HS-27A (cell line): ENCODE measurements at regions not wholly inside any gene's neighbourhood (a gene's known extent, or its start where the extent isn't known, plus 50 kb on each side); places are given as distances from the start of the nearest gene placed in this dataset.
A peak's percentile ranks its signal among the peaks of the same experiment; 100 is the strongest.

Source experiments
- DNase-seq: peaks from one replicate; pipeline ENCODE4 v3.0.0-alpha.2; 2012; ENCODE audit warnings: low read depth, missing footprints

GRCh38 chr22:27116312-27117086, 459.1 kb downstream of the MIAT start:
- no peak for DNase-seq

DNA sequence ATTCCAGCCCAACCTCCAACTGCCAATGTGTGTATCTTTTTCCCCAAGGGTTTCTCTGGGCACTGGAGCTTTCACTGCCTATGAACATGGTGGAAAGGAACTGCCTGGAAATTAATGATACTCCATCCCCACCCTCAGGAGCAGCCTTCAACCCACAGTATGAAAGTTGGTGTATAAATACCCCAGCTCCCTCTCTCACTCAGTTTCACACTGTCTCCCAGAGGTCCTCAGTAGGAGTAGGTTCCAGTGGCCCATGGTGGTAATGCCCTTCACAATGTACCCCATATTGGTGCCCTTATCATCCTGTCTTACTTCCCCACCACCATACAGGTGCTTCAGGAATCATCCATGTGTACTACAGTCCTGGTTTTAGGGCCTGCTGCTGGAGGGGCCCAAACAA, 462.6 kb downstream of the MIAT start:
- DNase-seq: no peak

DNA sequence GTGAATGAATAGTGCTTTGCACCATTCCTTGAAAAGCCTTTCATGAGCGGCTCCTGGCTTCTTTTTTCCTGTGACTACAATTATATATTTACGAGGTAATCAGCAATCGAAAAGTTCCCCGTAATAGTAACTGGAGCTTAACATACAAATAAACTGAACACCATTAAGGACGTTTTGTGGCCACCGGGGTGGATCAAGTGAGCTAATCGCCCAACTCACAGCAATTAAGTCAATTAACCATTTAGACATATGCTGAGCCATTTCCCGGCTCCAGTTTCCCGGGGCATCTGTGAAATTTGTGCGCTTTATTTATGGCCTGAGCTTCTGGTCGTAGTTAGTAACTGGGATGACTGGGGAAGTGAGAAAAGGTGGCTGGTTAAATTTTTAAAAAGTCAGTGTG, 465.2 kb downstream of the MIAT start:
- no peak for DNase-seq

DNA sequence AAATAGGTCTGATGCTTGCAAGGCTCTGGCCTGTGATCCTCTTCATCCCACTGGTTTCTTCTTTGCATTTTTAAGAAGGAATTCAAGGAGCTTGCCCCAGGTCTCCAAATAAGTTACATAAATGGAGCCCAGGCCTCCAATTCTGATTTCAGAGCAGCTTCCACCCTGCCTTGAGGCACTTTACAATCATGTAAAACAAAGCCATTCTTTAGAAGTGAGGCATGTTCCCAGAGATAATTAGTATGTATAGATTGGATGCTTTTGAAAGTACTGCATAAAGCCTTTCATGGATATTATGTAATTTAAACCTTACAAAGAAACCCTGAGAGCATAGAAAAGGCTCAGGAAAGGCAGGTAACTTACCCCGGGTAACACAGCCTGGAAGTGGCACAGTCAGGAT, 466.5 kb downstream of the MIAT start:
- DNase-seq: no peak

DNA sequence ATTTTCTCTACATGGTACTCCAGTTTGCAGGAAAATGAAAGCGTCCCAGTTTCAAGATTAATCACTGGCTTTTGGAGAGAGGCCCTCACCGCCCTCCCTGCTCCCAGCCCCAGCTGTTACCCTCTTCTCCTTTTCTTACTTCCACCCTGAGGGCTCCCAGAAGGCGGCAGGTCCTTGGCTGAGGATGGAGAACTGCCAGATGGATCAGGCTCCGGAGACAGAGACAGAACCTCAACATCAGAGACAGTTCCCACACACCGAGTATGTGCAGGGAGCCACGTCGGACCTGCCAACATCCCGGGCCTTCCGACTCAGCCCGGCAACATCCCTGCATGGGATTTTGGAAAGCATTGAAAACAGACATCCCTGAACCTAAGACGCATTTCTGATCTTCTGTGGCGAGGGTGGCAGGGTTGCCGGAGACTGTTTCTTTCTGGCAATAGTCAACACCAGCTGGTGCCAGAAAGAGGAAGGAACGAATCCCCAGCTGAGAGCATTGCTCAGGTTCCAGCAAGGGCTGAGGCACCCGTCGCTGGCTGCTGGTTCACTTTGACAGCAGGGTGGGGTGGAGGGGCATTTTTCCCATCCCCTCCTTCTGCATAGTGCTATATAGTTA, 467.1 kb downstream of the MIAT start:
- no peak for DNase-seq

DNA sequence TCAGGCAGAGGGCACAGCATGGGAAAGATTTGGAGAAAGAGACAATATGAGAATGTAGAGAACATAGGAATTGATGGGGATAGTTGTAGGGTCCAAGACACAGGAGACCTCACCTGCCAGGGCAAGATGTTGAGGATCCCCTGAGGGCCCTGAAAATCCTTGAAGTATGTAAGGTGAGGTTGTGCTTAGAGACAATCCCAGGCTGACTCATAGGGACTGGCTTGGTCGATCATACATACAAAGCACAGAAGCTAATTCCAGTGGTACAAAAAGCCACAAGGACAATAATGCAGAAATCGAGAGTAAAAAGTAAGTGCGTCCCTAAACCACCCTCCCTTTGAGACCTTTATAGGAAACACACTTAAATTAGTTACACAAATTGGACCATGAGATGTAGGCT, 468.2 kb downstream of the MIAT start:
- no peak for DNase-seq

- no peak for DNase-seq
These were observed 470.5 kb downstream of the MIAT start for GRCh38 chr22:27127911-27128310.

DNA sequence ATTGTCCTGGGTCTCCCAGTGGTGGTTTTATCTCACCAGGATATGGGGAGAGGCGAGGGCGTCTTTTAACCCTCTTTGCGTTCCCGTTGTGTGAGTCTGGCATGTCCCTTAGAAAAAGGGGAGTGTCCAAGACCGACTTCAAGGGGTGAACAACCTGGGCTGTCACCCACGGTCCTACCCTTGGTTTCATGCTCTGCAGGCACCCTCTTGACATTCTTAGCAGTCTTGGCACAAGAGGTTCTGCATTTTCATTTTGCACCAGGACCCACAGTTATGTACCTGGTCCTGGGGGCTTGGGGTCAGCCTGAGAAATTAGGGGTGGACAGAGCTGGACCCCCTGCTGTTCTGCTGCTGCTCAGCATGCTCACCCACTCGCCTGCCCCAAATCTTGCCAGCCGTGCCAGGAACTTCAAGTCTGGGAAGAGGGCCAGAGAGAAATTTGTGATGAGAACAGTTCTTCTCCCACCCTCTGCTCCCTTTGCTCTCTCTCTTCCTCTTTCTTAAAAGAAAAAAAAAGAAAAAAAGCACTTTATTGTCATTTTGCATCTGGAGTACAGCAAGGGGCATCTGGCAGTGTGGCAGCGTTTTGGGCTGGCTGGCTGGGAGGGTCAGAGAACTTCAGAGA, 471.2 kb downstream of the MIAT start:
- no peak for DNase-seq

DNA sequence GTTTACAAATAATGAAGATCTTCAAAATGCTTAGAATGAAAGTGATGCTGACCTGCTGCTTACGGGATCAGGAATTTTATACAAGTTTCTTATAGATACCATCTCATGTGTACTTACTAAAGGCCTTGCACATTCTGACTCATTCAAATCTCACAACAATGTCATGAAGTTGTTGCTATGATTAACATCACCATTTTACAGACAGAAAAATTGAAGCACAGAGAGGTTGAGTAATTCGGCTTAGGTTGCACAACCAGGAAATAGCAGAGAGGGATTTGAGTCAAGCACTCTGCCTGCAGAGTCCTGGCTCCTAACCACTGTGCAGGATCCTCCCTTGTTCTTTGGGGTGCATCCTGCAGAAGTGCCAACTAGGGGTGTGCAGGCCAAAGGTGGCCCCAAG, 471.9 kb downstream of the MIAT start:
- no peak for DNase-seq

DNA sequence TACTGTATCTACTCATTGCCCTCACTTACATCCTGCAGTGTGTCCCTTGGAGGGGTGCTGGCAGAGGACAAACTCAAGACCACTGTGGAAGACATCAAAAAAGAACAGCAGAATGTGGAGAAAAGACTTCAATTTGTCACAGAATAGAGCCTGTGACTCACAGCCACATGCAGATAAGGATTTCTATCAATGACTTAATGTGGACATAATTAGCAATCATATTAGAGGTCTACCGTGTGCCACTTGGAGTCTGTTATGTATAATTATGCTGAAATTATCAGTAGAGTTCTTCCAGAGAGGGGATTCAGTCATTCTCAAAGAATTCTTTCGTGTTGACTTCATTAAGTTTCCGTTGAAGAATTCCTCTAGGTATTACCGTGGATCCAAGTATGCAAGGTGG, 473.5 kb downstream of the MIAT start:
- DNase-seq: no peak

DNA sequence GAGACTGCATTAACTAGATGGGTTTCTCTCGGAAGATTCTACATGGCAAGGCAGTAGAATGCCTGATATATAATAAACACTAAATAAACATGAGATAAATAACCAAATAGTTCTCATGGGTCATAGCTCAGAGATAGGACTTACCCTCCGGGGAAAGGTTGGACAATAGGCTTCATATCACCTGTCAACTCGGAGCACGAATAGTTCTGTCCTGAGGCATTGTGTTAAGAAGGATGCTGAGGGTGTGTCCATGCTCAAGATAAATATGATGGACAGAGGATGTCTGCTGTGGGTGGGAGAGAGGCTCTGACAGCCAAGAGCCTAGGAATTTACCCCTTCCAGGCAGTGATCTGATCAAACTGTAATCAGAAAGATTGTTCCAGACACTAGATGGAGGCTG, 474.0 kb downstream of the MIAT start:
- DNase-seq: no peak

GRCh38 chr22:27132400-27132799, 475.0 kb downstream of the MIAT start:
- no peak for DNase-seq

DNA sequence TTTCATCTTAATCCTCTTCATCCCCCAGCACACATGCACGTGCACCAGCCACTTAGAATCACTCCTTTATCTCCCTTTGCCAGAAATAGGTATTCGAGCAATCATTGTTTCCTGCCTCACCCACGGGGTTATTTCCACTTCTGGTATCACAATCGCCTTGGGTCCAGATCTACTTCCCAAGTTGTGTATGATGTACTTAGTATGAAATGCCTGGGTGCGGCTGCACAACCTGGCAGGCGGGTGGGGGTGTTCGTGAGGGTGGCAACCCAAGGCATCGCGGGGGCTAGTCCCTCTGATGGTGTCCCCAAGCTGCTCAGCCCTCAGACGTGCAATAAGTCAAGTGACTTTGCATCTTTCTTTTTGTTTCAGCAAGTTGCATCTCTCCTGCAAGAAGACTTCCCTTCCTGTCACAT, 475.6 kb downstream of the MIAT start:
- DNase-seq: no peak

- no peak for DNase-seq
These were observed 476.4 kb downstream of the MIAT start for GRCh38 chr22:27133681-27134314.

- DNase-seq: peak; percentile 91
These were observed 476.9 kb downstream of the MIAT start for GRCh38 chr22:27134315-27134701.

DNA sequence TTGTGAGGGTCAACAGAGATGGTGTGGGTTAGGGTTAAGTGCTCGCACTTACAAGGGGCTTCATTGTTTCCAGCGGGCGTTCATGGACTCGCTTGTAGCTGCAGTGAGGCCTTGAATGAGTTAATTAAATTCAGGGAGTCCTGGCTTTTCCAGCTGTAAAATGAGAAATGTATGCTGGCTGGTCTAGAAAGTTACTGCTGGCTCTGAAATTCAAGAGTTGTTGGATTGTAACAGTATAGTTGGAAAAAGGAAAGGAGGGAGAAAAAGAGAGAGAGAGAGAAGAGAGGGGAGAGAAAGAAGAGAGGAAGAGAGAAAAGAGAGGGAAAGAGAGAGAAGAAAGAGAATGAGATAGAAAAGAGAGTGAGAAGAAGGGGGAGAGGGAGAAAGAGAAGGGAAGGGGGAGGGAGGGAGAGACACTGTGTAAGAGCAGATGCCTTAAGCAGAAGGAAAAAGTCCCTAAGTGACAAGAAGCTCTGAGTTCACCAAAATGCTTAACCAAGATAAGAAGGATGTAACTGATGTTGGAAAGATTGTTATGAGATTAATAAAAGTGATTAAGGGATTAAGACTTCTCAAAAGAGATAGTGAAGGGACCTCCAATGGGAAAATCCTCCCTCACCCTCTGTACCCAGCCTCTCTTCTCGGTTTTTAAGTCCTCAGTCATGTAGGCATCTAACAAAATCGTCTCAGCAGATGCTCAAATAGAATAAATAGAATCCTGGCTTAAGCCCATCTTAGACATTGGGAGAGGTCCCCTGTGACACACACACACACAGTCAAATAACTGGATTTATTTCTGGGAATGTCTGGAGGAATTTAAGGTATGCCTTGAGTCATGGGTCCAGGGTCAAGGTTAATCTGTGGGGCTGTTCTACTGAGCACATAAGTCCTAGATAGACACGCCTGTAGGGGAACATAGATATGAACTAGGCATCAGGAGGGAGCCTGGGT, 477.9 kb downstream of the MIAT start:
- peak; percentile 95 for DNase-seq

DNA sequence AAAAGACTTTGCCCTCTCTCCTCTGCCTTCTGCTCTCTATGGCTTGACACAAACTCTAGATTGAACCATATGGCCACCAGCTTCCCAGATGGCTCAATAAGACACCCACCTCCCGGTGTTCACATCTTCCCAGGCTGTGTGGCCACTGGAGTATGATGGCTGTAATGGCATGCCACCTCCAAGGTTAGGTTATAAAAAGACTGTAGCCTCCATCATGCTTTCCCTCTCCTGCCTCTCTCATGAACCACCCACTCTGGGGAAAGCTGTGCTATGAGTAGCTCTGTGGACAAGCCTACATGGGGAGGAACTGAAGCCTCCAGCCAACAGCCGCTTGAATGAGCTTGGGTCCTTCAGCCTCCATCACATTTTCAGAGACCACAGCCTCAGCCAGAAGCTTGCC, 479.2 kb downstream of the MIAT start:
- DNase-seq: no peak

- no peak for DNase-seq
These were observed 480.5 kb downstream of the MIAT start for GRCh38 chr22:27137871-27138337.

- no peak for DNase-seq
These were observed 481.1 kb downstream of the MIAT start for GRCh38 chr22:27138471-27138870.

- peak; percentile 89 for DNase-seq
These were observed 482.6 kb downstream of the MIAT start for GRCh38 chr22:27139935-27140511.

GRCh38 chr22:27142286-27142685, 484.9 kb downstream of the MIAT start:
- no peak for DNase-seq
